ENCODE measurements at regions not wholly inside any gene's neighbourhood (a gene's known extent, or its start where the extent isn't known, plus 50 kb on each side); places are given as distances from the start of the nearest gene placed in this dataset.

DNA sequence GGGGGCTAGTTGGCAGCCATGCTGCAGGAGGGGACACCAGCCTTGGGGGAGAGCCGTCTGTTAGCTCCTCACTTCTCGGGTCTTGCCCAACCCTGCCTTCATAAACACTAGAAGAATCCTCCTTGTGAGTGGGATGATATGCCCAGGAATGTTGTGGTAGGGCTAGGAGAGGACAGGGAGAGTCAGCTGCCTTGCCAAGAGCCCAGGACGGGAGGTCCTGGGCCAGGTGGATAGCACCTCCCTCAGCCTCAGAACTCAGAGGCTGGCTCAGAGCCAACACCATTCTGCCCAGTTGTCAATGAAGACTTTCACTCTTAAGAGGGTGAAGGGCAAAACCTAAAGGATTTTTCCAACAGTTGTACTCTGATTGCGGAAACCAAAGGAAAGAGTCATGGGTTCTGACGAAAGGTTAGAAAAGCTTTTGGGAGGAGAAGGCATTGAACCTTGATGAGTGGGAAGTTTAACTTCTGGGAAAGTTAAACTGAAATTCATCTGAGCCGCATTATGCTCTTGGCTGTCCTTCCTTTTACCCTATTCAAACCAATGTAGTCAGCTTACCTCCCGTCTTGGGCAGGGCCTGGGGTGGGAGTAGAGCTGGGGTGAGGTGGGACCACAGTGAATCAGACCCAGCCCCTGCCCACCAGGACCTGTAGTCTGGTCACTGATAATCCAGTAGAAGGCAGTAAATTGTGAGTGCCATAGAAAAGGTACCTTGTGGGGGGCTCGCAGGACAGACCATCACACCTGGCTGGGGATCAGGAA, 81.9 kb downstream of the FAM43A start:
- intact Hi-C loops (cut with DNase I; ENCODE audit: low total_unique reads): no loop called here
- TF ChIP-seq POLR2A (IDR thresholded peaks at IDR 0.05): no peak
- TF ChIP-seq, protein P1, sequence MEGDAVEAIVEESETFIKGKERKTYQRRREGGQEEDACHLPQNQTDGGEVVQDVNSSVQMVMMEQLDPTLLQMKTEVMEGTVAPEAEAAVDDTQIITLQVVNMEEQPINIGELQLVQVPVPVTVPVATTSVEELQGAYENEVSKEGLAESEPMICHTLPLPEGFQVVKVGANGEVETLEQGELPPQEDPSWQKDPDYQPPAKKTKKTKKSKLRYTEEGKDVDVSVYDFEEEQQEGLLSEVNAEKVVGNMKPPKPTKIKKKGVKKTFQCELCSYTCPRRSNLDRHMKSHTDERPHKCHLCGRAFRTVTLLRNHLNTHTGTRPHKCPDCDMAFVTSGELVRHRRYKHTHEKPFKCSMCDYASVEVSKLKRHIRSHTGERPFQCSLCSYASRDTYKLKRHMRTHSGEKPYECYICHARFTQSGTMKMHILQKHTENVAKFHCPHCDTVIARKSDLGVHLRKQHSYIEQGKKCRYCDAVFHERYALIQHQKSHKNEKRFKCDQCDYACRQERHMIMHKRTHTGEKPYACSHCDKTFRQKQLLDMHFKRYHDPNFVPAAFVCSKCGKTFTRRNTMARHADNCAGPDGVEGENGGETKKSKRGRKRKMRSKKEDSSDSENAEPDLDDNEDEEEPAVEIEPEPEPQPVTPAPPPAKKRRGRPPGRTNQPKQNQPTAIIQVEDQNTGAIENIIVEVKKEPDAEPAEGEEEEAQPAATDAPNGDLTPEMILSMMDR (IDR thresholded peaks at IDR 0.05): no peak

DNA sequence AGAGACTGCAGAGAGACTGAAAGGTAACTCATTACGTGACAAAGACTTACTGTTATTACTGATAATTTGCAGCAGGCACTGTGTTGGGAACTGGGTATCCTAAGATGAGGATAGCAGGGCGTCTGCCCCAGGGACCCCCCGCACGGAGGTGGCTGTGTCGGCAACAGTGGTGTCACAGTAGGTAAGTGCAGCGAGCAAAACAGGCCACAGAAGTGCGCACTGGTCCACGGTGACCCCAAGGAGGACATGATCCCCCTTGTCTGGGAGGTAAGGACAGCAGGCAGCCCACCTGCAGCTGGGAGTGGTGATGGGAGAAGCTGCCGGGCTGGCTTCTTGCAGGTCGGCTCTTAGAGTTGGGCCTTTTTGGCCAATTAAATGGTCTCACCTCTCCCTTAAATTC, 82.9 kb downstream of the FAM43A start:
- H3K36me3 ChIP-seq (ENCODE audit: low read depth, missing control alignments): no peaks in the 10 kb centered on the region
- intact Hi-C loops (cut with DNase I; ENCODE audit: low total_unique reads): no loop called here
- TF ChIP-seq POLR2A (IDR thresholded peaks at IDR 0.05): no peak
- TF ChIP-seq, protein P1 (IDR thresholded peaks at IDR 0.05): no peak
- no peaks in the 10 kb centered on the region for H3K27me3 ChIP-seq
- no peaks in the 10 kb centered on the region for H3K9me3 ChIP-seq
- H3K4me1 ChIP-seq: peaks cover 3% of the 10 kb centered on the region
- no peak for DNase-seq
- 47 to 62% methylated on average over 5 to 10 of the region's 10 CpGs for WGBS, 2 donors
- H3K4me3 ChIP-seq: peak overlapping the region in 1 of 2 donors; percentile 20
- no peak overlapping the region for H3K27ac ChIP-seq

More for the DNA sequence above, 81.9 kb downstream of the FAM43A start:
- no peaks in the 10 kb centered on the region for H3K9me3 ChIP-seq
- H3K4me1 ChIP-seq: peaks cover 3% of the 10 kb centered on the region
- H3K27ac ChIP-seq: no peak overlapping the region
- 71 to 77% methylated on average over 8 of the region's 8 CpGs for WGBS, 2 donors
- no peaks in the 10 kb centered on the region for H3K36me3 ChIP-seq (ENCODE audit: low read depth, missing control alignments)
- no peaks in the 10 kb centered on the region for H3K27me3 ChIP-seq
- no peak for DNase-seq
- H3K4me3 ChIP-seq: no peak overlapping the region

DNA sequence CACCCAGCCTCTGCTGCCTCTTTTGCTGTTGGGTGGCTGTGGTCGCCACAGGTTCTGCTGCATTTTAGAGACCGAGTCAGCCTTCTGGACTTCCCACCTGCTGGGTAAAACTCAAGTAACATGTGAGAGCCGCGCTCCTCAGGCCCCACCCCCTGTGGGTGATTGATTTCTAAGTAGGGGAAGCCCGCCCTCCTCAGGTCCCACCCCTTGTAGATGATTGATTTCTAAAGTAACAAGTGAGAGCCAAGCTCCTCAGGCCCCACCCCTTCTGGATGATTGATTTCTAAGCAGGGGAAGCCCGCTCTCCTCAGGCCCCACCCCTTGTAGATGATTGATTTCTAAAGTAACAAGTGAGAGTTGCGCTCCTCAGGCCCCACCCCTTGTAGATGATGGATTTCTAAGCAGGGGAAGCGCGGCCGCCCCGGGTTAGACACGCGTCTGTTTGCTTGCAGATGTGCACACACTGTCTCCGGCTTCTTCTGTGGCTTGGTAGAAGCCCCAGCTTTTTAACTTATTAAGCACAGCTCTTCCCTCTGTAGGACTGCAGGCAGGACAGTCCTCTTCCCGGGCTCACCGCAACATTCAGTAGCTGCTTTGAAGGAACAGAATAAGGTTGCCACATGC, 83.4 kb downstream of the FAM43A start:
- Histone ChIP-seq H3K27ac (no peak overlapping the region), H3K4me3 (peak overlapping the region in 1 of 2 donors; percentile 20), H3K9me3 (no peaks in the 10 kb centered on the region), H3K36me3 (ENCODE audit: low read depth, missing control alignments) (no peaks in the 10 kb centered on the region), H3K27me3 (no peaks in the 10 kb centered on the region), H3K4me1 (peaks cover 3% of the 10 kb centered on the region)
- 1 to 3% methylated on average over 13 to 16 of the region's 16 CpGs for WGBS, 2 donors
- TF ChIP-seq POLR2A (IDR thresholded peaks at IDR 0.05): no peak
- TF ChIP-seq, protein P1 (IDR thresholded peaks at IDR 0.05): no peak
- intact Hi-C loops (cut with DNase I; ENCODE audit: low total_unique reads): no loop called here
- peak; percentile 99 for DNase-seq

DNA sequence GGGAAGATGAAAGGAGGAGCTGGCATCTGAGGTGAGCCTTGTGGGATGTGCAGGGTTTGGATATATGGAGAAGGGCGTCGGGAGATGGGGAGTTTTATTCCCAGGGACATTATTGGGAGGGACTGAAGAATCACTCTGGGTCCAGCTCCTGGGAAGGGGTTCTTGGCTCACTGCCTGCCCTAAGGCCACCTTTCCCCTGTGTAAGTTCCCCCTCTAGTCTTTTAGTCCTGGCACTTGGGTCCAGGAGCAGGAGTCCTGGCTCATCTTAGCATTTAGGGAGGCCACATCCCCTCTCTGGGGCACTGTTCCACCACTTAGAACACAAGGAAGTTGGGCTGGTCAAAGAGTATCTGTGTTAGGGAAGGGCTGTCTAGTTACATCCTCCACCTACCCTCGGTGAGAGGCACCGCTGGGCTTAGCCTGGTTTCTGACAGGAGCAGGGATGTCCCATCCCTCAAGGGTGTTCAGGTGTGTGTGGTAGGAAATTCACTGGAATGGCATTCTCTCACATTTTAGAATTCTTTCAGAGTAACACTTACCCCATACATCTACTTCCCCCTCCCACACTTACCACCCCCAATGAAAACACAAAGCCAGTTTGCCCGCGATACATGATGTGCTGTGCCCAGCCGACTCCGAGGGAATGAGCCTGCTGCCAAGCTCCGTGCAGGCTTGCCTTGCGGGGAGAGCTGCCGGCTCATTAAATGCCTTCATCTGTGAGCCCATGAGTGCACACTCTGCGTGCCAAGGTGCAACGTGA, 86.7 kb downstream of the FAM43A start:
- intact Hi-C loops (cut with DNase I; ENCODE audit: low total_unique reads): no loop called here
- WGBS, 2 donors: 84 to 95% methylated on average over 13 of the region's 13 CpGs
- Histone ChIP-seq H3K4me1 (peaks cover 3% of the 10 kb centered on the region), H3K27me3 (no peaks in the 10 kb centered on the region), H3K36me3 (ENCODE audit: low read depth, missing control alignments) (no peaks in the 10 kb centered on the region), H3K27ac (no peak overlapping the region), H3K4me3 (no peak overlapping the region), H3K9me3 (no peaks in the 10 kb centered on the region)
- TF ChIP-seq POLR2A (IDR thresholded peaks at IDR 0.05): no peak
- DNase-seq: no peak

DNA sequence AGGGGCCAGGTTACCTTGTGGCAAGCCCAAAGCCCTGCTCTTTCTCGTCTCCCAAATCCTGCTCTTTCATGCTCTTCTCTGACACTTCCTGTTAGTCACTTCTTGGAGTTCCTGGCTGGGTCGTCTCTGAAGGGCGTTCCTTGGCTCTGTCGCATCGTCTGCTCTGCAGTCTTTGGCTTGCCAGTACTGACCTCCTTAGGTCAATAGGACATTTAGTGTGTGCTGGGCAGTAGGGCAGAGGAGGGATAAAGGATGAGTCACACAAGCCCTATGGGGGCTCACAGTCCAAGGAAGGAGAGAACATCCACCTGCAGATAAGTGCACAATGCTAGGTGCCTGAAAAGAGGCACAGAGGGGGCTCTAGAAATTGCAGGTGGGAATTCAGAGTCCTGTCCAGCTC, 87.5 kb downstream of the FAM43A start:
- no peaks in the 10 kb centered on the region for H3K36me3 ChIP-seq (ENCODE audit: low read depth, missing control alignments)
- TF ChIP-seq, protein P1 (IDR thresholded peaks at IDR 0.05): no peak
- no peak for DNase-seq
- no peak overlapping the region for H3K4me3 ChIP-seq
- no peaks in the 10 kb centered on the region for H3K27me3 ChIP-seq
- WGBS, 2 donors: 45 to 55% methylated on average over 5 of the region's 5 CpGs
- peaks cover 3% of the 10 kb centered on the region for H3K4me1 ChIP-seq
- no peaks in the 10 kb centered on the region for H3K9me3 ChIP-seq
- intact Hi-C loops (cut with DNase I; ENCODE audit: low total_unique reads): no loop called here
- no peak overlapping the region for H3K27ac ChIP-seq

All from testis (tissue), 2 donors.